ENCODE measurements at regions not wholly inside any gene's neighbourhood (a gene's known extent, or its start where the extent isn't known, plus 50 kb on each side); places are given as distances from the start of the nearest gene placed in this dataset.

GRCh38 chr4:34158878-34159277 lies 2085.4 kb downstream of the ARAP2 start:
- DNase-seq = no peak
- TF ChIP-seq GATA1 (IDR thresholded peaks at IDR 0.05; ENCODE audit: low read depth, low read length) = no peak
- no peak for TF ChIP-seq POLR2A (IDR thresholded peaks at IDR 0.05; ENCODE audit: low read length)

GRCh38 chr4:34170946-34171345 lies 2073.4 kb downstream of the ARAP2 start:
- DNase-seq = no peak
- TF ChIP-seq GATA1 (IDR thresholded peaks at IDR 0.05; ENCODE audit: low read depth, low read length) = no peak
- TF ChIP-seq POLR2A (IDR thresholded peaks at IDR 0.05; ENCODE audit: low read length) = no peak

- no peak for TF ChIP-seq POLR2A (IDR thresholded peaks at IDR 0.05; ENCODE audit: low read length)
- no peak for TF ChIP-seq GATA1 (IDR thresholded peaks at IDR 0.05; ENCODE audit: low read depth, low read length)
- DNase-seq = no peak
Measured at GRCh38 chr4:34176609-34177008, 2067.7 kb downstream of the ARAP2 start.

- TF ChIP-seq POLR2A (IDR thresholded peaks at IDR 0.05; ENCODE audit: low read length) (no peak), GATA1 (IDR thresholded peaks at IDR 0.05; ENCODE audit: low read depth, low read length) (no peak)
Measured at GRCh38 chr4:34178476-34178875, 2065.8 kb downstream of the ARAP2 start.

GRCh38 chr4:34181311-34181841 lies 2062.9 kb downstream of the ARAP2 start:
- DNase-seq = no peak
- TF ChIP-seq GATA1 (IDR thresholded peaks at IDR 0.05; ENCODE audit: low read depth, low read length) (no peak), POLR2A (IDR thresholded peaks at IDR 0.05; ENCODE audit: low read length) (no peak)

More at GRCh38 chr4:34178476-34178875, 2065.8 kb downstream of the ARAP2 start:
- DNase-seq = no peak

- no peak for DNase-seq
- TF ChIP-seq POLR2A (IDR thresholded peaks at IDR 0.05; ENCODE audit: low read length) = no peak
- TF ChIP-seq GATA1 (IDR thresholded peaks at IDR 0.05; ENCODE audit: low read depth, low read length) = no peak
Measured at GRCh38 chr4:34181891-34182290, 2062.4 kb downstream of the ARAP2 start.

GRCh38 chr4:34182306-34182705 lies 2062.0 kb downstream of the ARAP2 start:
- no peak for DNase-seq
- TF ChIP-seq GATA1 (IDR thresholded peaks at IDR 0.05; ENCODE audit: low read depth, low read length) (no peak), POLR2A (IDR thresholded peaks at IDR 0.05; ENCODE audit: low read length) (no peak)

GRCh38 chr4:34183926-34184325 lies 2060.4 kb downstream of the ARAP2 start:
- TF ChIP-seq GATA1 (IDR thresholded peaks at IDR 0.05; ENCODE audit: low read depth, low read length) = no peak
- TF ChIP-seq POLR2A (IDR thresholded peaks at IDR 0.05; ENCODE audit: low read length) = no peak
- no peak for DNase-seq

- TF ChIP-seq GATA1 (IDR thresholded peaks at IDR 0.05; ENCODE audit: low read depth, low read length) (no peak), POLR2A (IDR thresholded peaks at IDR 0.05; ENCODE audit: low read length) (no peak)
Measured at GRCh38 chr4:34187056-34187455, 2057.3 kb downstream of the ARAP2 start.

GRCh38 chr4:34191443-34191842 lies 2052.9 kb downstream of the ARAP2 start:
- TF ChIP-seq GATA1 (IDR thresholded peaks at IDR 0.05; ENCODE audit: low read depth, low read length) (no peak), POLR2A (IDR thresholded peaks at IDR 0.05; ENCODE audit: low read length) (no peak)
- DNase-seq = no peak

More at GRCh38 chr4:34187056-34187455, 2057.3 kb downstream of the ARAP2 start:
- no peak for DNase-seq

- no peak for DNase-seq
- TF ChIP-seq POLR2A (IDR thresholded peaks at IDR 0.05; ENCODE audit: low read length) = no peak
- TF ChIP-seq GATA1 (IDR thresholded peaks at IDR 0.05; ENCODE audit: low read depth, low read length) = no peak
Measured at GRCh38 chr4:34193451-34194154, 2050.7 kb downstream of the ARAP2 start.

- TF ChIP-seq GATA1 (IDR thresholded peaks at IDR 0.05; ENCODE audit: low read depth, low read length) = no peak
- no peak for TF ChIP-seq POLR2A (IDR thresholded peaks at IDR 0.05; ENCODE audit: low read length)
- no peak for DNase-seq
Measured at GRCh38 chr4:34194585-34194984, 2049.7 kb downstream of the ARAP2 start.

GRCh38 chr4:34196375-34196774 lies 2047.9 kb downstream of the ARAP2 start:
- no peak for DNase-seq
- no peak for TF ChIP-seq GATA1 (IDR thresholded peaks at IDR 0.05; ENCODE audit: low read depth, low read length)
- TF ChIP-seq POLR2A (IDR thresholded peaks at IDR 0.05; ENCODE audit: low read length) = no peak

GRCh38 chr4:34198966-34199365 lies 2045.3 kb downstream of the ARAP2 start:
- DNase-seq = no peak
- TF ChIP-seq GATA1 (IDR thresholded peaks at IDR 0.05; ENCODE audit: low read depth, low read length) (no peak), POLR2A (IDR thresholded peaks at IDR 0.05; ENCODE audit: low read length) (no peak)

- TF ChIP-seq GATA1 (IDR thresholded peaks at IDR 0.05; ENCODE audit: low read depth, low read length) = no peak
- TF ChIP-seq POLR2A (IDR thresholded peaks at IDR 0.05; ENCODE audit: low read length) = no peak
- DNase-seq = no peak
Measured at GRCh38 chr4:34200535-34200934, 2043.8 kb downstream of the ARAP2 start.
